Stimulated activated CD8-positive, alpha-beta memory T cell treated with anti-CD3 and anti-CD28 coated beads, Interleukin-4, amount 100 ng/mL, for 48 hours (primary cell): ENCODE measurements at regions not wholly inside any gene's neighbourhood (a gene's known extent, or its start where the extent isn't known, plus 50 kb on each side); places are given as distances from the start of the nearest gene placed in this dataset.
A peak's percentile ranks its signal among the peaks of the same experiment; 100 is the strongest.

ENCODE experiments used
- DNase-seq: peaks from one replicate; pipeline ENCODE4 v3.0.0-alpha.2; 2020

- DNase-seq = no peak
These were observed 281.7 kb upstream of the HDAC4 start for GRCh38 chr2:239682518-239682917.

GRCh38 chr2:239679755-239680154 is 278.9 kb upstream of the HDAC4 start:
- DNase-seq = peak; percentile 17

- DNase-seq = peak; percentile 15
These were observed 278.0 kb upstream of the HDAC4 start for GRCh38 chr2:239678666-239679296.

- DNase-seq = peak; percentile 9
These were observed 277.3 kb upstream of the HDAC4 start for GRCh38 chr2:239678186-239678490.

GRCh38 chr2:239677453-239678185 is 276.8 kb upstream of the HDAC4 start:
- peak; percentile 14 for DNase-seq

GRCh38 chr2:239676716-239677452 is 276.1 kb upstream of the HDAC4 start:
- DNase-seq = no peak

- no peak for DNase-seq
These were observed 275.3 kb upstream of the HDAC4 start for GRCh38 chr2:239675826-239676715.

- DNase-seq = peak; percentile 15
These were observed 274.4 kb upstream of the HDAC4 start for GRCh38 chr2:239674981-239675825.

- DNase-seq = no peak
These were observed 273.5 kb upstream of the HDAC4 start for GRCh38 chr2:239674101-239674980.

- no peak for DNase-seq
These were observed 272.8 kb upstream of the HDAC4 start for GRCh38 chr2:239673641-239674040.

GRCh38 chr2:239671916-239672849 is 271.4 kb upstream of the HDAC4 start:
- no peak for DNase-seq

- no peak for DNase-seq
These were observed 270.7 kb upstream of the HDAC4 start for GRCh38 chr2:239671471-239671870.

GRCh38 chr2:239670463-239671120 is 269.8 kb upstream of the HDAC4 start:
- DNase-seq = peak; percentile 5

GRCh38 chr2:239669899-239670460 is 269.2 kb upstream of the HDAC4 start:
- DNase-seq = peak; percentile 6

GRCh38 chr2:239669181-239669898 is 268.5 kb upstream of the HDAC4 start:
- peak; percentile 6 for DNase-seq

GRCh38 chr2:239668651-239669050 is 267.8 kb upstream of the HDAC4 start:
- DNase-seq = no peak

- peak; percentile 4 for DNase-seq
These were observed 267.2 kb upstream of the HDAC4 start for GRCh38 chr2:239668042-239668441.

GRCh38 chr2:239667431-239667985 is 266.7 kb upstream of the HDAC4 start:
- DNase-seq = peak; percentile 1
